B cell (primary cell): ENCODE measurements at regions not wholly inside any gene's neighbourhood (a gene's known extent, or its start where the extent isn't known, plus 50 kb on each side); places are given as distances from the start of the nearest gene placed in this dataset.

ENCODE experiments used
- EZH2 ChIP-seq: IDR thresholded peaks from 2 replicates; pipeline ENCODE4 v1.6.1; 2012; ENCODE audit warnings: borderline replicate concordance, low read depth, mild to moderate bottlenecking, moderate library complexity, low read length; ENCODE audit not compliant: insufficient read depth, poor library complexity, severe bottlenecking
- TF ChIP-seq, protein P1 (sequence below): fragments of 200-600 bp; IDR thresholded peaks from one replicate; pipeline ENCODE4 v1.8.0; 2022; ENCODE audit warnings: antibody characterized with exemption, mild to moderate bottlenecking

DNA sequence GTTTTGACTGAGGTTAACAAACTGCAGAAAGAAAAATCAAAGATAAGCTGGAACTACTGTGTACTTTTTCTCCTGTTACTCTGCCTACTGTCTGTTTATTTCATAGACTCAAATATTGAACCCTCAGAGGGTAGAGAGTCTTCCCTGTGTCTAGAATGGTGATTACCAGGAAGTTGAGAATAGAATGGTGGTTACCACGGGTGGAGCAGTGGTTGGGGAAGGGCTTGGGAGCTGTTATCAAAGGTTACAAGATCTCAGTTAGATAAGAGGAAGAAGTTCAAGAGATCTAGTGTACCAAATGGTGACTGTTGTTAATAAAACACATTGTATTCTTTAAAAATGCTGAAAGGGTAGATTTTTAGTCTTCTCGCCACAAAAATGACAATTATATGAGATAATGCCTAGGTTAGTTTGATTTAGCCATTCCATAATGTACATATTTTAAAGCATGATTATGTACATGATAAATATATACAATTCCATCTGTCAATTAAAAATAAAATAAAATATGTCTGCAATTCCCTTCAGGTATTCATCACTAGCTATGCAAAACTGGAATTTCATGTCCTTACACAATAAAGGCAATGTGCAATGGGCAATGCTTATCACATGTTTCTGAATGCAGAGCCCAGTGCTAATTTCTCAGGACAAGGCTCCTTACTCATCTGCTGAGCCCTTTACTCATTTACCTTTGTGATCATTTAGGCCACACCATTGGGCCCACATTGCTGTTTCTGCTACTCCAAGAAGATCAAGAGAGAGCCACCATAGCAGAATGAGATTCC lies 474.3 kb upstream of the CAMK1G start:
- TF ChIP-seq EZH2 = no peak
- TF ChIP-seq, protein P1, sequence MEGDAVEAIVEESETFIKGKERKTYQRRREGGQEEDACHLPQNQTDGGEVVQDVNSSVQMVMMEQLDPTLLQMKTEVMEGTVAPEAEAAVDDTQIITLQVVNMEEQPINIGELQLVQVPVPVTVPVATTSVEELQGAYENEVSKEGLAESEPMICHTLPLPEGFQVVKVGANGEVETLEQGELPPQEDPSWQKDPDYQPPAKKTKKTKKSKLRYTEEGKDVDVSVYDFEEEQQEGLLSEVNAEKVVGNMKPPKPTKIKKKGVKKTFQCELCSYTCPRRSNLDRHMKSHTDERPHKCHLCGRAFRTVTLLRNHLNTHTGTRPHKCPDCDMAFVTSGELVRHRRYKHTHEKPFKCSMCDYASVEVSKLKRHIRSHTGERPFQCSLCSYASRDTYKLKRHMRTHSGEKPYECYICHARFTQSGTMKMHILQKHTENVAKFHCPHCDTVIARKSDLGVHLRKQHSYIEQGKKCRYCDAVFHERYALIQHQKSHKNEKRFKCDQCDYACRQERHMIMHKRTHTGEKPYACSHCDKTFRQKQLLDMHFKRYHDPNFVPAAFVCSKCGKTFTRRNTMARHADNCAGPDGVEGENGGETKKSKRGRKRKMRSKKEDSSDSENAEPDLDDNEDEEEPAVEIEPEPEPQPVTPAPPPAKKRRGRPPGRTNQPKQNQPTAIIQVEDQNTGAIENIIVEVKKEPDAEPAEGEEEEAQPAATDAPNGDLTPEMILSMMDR = no peak
